NCI-H1417 (cell line): ENCODE measurements at regions not wholly inside any gene's neighbourhood (a gene's known extent, or its start where the extent isn't known, plus 50 kb on each side); places are given as distances from the start of the nearest gene placed in this dataset.

Source experiments
- DNase-seq, 3 experiments: peaks; one replicate each; lab custom pipeline; 2025; lab: John Stamatoyannopoulos, UW

DNA sequence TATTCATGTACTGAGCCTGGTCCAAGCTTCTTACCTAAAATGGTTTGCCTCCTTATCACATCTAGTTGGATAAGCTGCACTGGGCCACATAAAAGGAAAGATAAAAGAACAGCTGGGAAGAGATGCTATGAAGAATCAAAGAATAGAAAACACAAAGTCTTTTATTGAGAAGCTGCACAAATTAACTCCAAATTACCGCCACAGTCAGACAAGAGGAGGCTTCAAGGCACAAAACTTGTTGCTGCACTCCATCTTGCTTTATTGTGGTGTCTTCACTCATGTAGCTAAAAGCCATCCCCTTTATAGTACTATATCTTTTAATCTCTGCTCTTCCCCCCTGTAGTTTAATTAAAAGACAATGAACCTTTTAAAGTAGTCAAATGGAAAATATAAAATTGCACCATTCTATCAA, 330.6 kb upstream of the PMFBP1 start:
- DNase-seq = no peak

DNA sequence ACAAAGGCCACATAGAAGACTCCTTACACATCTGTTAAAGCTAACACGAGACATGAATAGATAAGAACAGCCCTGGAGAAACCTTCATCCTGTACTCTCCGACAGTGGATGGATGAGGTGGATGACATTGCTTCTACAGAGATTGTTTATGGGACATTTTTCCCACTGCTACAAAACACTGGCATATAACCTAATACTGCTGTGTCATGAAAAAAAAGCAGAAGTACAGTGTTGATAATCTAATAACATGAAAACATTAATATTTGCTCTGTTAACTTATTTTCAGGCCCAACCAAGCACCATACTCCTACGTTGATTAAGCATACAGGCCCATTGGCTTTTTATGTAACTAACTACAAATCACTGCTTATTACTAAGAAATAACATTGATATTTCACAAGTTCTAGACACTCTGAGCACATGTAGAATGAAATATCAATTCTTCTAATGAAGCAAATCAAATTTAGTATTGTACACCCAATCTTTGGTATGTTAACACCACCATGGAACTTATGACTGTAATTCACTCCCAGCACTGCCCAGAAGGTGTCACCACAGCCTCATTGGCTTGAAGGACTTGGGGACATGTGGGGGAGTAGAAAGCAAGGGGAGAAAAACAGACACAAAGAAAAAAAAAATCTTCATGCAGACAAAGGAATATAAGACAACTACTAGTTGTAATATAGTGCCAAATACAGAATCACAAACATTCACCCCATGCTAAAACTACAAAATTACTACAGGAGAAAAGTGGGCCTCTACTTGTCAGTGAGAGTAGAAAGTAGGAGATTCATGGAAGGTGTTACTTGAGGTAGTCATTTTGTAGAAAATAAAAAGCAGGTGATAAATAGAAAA, 330.0 kb upstream of the PMFBP1 start:
- DNase-seq = peak; percentile 40 to 87 (median 61)

DNA sequence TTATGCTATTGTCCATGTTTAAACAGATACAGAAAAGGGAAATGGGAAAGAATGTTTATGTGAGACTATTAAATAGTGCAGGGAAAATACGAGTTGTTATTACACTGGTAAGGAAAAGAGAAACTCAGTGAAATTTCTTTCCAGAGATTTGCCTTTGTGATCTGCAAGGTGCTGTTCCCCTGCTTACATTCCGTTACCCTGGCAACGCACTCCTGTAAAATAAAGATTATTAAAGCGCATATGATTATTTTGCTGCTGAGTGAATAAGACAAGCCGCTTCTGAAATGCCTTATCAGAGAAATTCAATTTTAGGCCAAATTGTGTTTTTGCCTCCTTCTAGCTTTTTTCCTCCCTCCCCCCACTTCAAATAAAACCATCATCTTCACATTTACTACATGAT, 328.6 kb upstream of the PMFBP1 start:
- no peak for DNase-seq

DNA sequence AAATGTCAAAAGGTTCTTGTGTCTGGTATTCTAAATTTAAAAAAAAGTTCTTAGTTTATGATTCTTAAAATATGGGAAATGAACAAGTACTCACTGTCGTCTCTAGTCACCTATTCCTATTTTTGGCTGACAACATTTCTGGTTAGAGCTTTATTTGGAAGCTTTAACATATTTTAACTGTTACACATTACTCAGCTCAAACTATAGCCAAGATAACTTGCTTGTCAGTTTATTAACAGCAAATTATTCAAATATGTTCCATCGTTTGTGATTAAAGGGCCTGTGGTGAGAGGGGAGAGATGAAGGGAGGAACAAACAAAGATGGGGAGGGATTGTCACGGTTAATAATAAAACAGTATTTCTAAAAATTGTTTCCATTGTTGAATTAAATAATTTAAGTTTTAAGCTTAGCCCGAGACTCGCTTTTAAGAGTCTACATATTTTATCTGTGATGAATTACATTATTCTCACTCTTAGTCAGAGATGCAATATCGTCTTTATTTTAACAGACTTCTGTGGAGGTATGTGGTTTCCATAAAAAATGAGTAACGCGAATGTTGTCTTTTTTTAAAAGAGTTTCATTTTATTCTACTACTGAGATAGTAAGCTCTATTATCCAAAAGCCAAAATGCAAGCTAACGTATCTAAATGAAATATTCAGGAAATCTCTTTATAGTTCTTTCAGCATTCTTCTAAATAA, 321.9 kb upstream of the PMFBP1 start:
- no peak for DNase-seq

DNA sequence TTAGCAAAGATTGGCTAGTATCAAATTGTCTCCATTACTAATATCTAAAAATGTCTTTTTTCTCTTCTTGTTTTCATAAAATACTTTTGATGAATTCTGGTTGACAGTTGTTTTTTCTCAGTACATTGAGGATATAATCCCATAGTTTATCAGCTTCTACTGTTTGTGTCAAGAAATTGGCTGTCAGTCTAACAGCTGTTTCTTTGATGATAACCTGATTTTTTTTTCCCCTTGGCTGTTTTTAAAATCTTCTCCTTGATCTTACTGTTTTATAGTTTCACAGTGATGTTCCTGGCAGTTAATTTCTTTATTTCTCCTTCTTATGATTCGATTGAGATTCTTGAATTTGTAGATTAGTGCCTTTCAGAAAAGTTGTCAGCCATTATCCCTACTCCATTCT, 315.3 kb upstream of the PMFBP1 start:
- no peak for DNase-seq

DNA sequence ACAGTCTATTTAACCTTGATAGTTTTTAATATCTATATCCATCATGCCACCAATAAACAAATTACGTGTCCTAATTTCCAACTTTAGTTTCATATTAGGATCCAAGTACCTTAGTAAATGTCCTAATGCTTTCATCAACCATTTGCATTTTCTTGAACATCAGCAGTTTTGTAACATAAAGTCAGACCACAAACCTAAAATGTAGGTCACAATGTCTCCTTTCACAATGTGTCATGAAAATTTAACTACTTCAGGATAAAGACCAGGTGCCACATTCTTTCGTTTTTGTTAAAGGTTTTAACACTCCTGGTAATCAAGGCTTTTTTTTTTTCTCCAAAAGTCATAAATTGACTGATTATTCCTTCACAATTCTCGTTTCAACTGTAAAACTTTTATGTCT, 310.7 kb upstream of the PMFBP1 start:
- DNase-seq = no peak

DNA sequence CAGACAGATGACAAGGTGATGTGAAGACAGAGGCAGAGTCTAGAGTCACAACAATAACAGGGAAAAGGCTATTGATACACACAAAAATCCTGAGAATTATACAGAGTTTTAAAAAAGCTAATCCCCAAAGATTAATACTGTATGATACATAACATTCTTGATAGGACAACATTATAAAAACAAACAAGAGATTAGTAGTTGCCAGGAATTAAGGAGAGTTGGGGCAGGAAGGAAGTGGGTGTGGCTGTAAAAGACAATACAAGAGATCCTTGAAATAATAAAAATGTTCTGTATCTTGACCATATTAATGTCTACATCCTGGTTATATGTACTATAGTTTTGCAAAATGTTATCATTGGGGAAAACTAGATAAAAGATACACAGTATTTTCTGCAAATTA, 309.5 kb upstream of the PMFBP1 start:
- DNase-seq = no peak

DNA sequence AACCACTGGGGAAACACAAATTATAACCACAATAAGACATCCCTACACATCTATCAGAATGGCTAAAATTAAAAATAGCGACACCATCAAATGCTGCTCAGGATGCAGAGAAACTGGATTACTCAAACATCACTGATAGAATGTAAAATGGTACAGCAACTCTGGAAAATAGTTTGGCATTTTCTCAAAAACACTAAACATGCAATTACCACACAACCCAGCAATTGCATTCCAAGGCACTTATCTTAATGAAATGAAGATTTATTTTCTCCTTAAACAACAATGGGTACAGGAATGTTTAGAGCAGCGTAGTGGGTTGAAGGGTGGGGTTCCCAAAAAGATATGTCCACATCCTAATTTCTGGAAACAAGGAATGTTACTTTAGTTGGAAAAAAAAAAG, 309.0 kb upstream of the PMFBP1 start:
- no peak for DNase-seq

DNA sequence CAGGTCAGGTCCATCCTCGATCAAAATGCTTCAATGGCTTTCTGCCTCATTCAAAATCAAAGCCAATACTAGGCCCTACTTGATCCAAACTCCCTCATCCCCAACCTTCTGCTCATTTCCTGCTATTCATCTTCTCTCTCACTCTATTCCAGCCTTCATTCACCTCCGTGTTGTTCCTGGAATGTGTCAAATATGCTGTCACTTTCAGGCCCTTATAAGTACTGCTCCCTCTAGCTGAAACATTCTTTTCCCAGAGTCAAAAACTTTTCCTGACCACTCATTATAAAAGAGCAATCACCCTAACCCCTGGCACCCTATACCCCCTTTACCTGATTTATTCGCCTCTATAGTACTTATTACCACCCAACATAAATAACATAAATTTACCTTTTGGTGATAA, 303.7 kb upstream of the PMFBP1 start:
- DNase-seq = peak in 1 of 3 experiments; percentile 5

DNA sequence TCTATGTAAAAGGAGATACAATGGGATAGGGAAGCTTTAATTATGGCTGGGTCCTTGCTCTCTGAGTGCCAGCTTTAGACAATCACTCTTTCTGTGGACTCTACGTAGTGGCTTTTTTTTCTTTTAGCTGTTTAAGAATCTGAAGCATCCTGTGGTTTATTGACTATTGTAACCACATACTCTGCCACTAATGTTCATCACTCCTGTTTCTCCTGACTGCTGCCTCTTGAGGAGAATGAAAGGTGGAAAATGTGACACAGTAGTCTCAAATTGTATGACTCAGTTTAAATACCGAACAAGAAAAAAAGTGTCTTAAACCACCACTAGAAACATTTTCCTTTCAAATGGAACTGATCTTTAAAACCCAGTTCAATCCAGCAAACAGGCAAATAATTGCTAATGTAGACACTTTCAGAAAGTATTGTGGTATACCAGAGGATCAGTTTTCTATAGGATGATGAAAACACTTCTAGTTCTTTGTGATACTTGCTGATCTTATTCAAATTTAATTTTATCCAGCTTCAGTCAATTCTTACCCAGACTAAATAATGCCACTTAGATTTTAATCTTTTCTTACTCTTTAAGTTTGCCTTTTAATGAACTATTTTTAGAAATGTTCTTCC, 302.7 kb upstream of the PMFBP1 start:
- no peak for DNase-seq

DNA sequence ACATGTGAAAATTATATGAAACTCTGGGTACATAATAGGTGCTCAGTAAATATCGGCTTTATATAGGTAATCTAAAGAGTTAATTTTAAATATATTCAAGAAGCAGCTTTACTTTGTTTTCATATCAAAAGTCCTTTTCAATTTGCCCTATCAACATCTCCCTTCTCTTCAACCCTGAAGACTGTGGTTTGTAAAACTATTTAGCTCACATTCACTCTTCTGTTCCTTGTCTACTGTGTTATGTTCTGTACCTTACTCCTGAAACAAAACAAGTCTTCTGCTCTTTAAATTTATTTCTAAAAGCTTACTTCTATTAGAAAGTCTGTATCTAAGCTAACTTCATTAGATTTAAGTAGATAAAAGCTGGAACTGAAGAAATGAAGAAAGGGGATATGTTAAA, 301.7 kb upstream of the PMFBP1 start:
- DNase-seq = no peak

DNA sequence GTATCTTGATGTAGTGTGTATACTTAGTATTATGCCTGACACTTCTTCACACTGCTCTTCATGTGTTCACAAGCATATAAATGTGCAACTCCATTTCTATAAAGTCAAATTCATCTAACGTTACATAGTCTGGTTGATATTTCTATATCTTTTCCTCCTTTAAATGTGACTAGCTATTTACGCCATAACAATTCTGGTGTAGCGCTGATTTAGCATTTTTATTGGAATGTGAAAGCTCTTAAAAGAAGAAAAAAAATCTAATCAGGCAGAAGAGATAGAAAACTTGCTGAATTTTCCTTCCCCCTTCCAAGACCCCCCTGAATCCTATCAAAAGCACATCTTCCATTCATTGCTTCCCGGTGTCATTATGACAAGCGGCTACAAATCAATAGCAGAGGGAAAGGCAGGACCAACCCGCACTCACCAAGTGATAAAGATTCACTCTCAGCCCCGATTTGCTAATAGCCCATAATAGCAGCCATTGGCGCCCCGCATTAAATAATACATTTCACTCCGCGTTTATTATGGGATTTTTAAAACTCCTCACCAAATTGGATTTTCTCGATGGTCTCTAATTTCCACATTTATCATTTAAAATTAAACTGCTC, 299.5 kb upstream of the PMFBP1 start:
- DNase-seq = no peak

DNA sequence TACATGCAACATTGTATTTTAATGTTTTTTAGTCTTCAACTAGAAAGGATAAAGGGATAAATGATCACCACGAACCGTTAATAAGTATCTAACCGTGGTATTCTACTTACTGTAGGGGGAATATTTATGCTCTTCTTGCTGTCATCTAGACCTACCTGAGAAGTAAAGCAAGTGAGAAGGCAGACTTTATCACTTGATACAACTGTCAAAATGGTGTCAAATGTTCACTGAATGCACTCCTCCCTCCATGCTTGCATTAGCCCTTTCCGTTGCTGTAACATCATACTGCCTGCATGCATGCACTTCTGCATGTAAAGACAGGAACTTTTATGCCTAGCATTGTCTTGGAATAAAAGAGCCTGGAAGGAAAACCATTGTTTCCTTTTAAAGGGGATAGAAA, 298.6 kb upstream of the PMFBP1 start:
- DNase-seq = no peak

DNA sequence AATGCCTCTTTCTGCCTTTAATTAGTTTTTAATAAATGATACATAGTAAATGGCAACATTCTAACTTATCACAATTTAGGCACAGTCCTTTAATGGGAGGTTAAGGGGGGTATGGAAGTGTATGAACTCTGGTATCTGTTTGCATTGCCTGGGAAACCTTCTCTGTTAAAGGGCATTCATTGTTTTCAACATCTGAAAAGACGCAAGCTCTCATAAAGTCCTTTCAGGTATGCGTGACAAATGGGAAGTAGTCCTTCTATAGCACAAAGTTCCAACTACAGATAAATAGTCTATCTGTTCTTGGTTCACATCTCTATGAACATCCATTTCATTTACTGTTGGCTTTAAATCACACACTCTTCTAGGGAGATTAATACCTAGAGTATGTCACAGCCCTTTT, 298.0 kb upstream of the PMFBP1 start:
- peak in 2 of 3 experiments; percentile 5 to 61 for DNase-seq

DNA sequence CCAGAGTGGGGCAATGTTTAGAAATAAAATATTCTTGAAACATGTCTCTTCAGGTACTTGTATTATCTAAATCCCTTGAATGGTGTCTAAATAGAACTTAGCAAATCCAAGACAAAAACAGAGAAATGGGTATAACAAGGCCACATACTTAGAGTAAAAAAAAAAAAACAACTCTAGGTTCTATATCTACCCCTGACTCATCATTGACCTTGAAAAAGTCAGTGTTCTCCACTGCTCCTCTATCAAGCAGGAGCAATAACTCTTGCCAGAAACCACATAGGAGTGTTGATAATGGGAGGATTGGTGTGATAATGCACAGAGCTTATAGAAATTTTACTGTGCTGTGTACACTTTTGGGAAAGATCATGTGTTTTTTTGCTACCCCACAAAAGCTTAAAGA, 296.6 kb upstream of the PMFBP1 start:
- peak in 1 of 3 experiments; percentile 7 for DNase-seq

DNA sequence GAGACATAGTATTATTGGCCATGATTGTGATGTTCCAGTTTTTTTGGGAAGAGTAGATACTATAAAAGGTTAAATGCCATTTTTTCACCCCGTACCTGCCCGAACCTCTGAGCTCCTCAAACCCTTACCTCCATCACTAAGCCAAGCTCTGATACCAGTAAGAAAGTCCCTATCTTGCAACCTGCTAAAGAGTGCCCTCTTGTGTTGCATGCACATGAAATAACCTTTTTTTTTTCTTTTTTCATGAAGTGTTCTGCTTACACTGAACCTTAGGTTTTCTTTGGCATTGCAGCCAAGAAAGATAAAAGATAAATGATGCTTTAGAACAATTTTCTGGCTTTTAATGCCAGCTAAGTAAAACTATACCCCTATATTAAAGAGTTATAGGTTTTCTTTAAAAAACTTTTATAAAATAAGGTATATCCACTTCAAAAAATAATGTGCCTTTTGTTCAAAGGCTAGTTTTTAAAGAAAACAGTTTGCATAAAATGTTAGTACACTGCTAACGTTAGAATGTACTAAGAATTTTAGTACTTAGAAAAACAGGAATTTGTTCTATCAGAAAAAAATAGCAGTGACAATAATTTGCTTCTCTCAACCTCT, 295.3 kb upstream of the PMFBP1 start:
- DNase-seq = peak; percentile 19 to 80 (median 34)

DNA sequence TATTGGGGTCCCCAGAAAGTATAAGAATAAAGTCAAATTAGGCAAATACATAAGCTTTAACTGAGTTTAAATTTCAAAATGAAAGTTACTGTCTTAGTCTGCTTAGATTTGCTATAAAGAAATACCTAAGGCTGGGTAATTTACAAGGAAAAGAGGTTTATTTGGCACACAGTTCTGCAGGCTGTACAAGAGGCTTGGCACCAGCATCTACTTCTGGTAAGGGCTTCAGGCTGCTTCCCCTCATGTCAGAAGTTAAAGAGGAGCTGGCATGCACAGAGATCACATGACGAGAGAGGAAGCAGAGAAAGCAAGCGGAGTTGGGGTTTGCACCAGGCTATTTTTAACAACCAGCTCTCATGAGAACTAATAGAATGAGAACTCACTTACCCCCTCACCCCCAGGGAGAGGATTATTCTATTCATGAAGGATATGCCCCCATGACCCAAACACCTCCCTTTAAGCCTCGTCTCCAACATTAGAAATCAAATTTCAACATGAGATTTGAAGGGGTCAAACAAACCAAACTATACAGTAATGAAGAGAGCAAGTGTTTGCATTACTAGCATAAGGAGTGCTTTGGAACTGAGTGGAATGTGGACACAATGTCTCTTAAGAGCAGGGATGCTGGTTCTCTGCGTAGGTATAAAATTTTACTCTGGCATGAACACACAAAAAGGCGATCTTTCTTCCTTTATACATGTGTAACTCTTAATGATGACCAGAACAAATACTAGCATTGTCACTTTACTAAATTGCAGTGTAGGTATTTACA, 292.8 kb upstream of the PMFBP1 start:
- DNase-seq = no peak

DNA sequence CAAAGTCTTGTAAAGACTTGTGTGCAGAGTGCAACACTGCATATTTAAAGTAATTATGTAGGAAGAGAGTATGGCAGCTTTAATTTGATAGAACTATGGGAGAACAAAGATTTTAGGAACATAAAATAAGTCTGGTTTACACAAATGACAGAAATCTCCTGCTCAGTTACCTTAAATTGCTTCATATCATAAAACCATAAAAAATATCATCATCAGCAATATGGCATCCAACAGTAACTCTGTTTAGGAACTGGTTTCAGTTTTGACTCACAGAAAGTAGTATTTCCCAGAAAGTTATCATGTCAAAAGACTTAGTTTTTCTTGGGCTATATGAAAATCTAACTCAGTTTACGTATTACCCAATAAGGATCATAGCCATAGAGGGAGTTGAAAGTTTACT, 292.1 kb upstream of the PMFBP1 start:
- no peak for DNase-seq

DNA sequence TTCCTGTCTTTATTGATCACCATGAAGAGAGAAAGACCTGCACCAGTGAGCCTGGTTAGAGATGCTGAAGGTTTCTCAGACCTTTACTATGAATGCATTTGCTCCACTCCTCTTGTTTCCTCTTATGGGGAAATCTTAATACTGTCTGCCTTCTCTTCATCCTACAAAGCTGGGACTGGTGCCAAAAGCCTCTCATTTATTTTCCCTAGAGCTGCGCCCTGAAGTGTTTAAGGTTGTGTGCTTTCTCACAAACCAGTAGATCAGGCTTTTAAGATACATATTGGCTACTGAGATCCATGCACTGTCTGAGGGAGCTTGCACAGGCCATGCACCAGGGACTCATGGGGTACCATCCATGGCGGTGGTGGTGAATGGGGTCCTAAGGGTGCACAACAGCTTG, 286.1 kb upstream of the PMFBP1 start:
- DNase-seq = no peak

DNA sequence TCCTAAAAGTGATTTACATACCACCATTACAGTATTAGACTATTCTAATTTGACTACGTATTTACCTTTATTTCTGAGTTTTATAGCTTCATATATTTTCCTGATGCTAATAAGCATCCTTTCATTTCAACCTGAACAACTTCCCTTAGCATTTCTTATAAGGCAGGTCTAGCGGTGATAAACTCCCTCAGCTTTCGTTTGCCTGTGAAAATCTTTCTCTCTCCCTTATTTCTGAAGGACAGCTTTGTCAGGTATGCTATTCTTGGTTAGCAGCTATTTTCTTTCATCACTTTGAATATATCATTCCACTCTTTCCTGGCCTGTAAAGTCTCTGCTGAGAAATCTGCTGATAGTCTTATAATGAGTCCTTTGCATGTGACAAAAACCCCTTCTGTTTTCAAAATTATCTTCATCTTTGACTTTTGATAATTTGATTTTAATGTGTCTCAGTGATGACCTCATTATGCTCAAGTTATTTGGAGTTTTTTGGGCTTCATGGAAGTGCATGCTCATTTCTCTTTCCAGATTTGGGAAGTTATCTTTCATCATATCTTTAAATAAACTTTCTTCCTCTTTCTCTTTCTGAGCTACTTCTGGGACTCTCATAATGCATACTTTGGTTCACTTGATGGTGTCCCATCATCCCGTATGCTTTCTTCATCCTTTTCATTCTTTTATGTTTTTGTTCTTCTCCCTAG, 285.4 kb upstream of the PMFBP1 start:
- no peak for DNase-seq
